OCI-LY3 (cell line): ENCODE measurements at regions not wholly inside any gene's neighbourhood (a gene's known extent, or its start where the extent isn't known, plus 50 kb on each side); places are given as distances from the start of the nearest gene placed in this dataset.

Source experiments
- CTCF ChIP-seq: fragments of 200-600, 300-600 bp; sonication (generic); IDR thresholded peaks from 2 replicates; pipeline ENCODE4 v1.5.1; 2014; ENCODE audit warnings: antibody characterized with exemption, low read length, low read depth
- EZH2phosphoT487 ChIP-seq: fragments of 200-600 bp; shearing (Covaris generic); IDR thresholded peaks from 2 replicates; pipeline ENCODE4 v1.6.1; 2018; ENCODE audit warnings: antibody characterized with exemption, mixed run types, low read depth

GRCh38 chr3:64832098-64832497, 144.3 kb upstream of the ADAMTS9 start:
- TF ChIP-seq CTCF (no peak), EZH2phosphoT487 (no peak)
